ENCODE measurements at regions not wholly inside any gene's neighbourhood (a gene's known extent, or its start where the extent isn't known, plus 50 kb on each side); places are given as distances from the start of the nearest gene placed in this dataset.
"Not testable (repeated sequence)": the region's sequence is repeated elsewhere in the genome, so short reads cannot be mapped to it uniquely, and the experiment has no call there.

DNA sequence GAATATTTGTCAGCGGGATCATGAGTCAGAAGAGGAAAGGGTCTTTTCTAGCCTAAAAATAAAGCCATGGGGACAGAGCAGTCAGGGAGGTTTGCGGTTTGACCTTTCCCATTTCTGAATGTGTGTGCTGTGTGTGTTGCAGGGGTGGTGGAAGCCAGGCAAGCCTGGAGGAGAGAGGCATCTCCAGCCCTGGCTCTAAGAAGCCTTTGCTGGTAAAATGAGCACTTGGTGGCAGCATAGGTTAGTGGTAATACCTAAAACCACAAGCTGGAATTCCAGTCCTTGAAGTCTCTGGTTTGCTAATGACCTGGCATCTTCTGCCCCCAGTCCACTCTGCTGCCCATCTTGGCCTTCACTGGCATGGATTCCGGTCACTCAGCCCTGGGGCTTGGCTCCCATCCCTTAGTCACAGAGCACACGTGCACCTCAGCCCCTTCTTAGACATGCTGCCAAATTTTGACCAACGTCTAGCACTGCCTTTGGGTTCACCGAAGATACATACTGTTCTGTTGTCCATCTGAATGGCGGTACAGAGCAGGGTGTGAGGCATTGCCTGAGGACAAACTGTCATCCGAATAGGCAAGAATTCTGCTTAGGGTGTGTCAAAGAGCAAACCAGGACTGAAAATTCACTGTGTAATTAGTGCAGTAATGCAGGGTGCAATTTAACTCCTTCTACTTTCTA lies 52.7 kb downstream of the KCNA5 start:
- Histone ChIP-seq H3K4me3 (ENCODE audit: low read depth in 1 of 5, low read length in 5 of 5) (no peak overlapping the region), H3K4me1 (ENCODE audit: control insufficient read depth in 5 of 5, insufficient read depth in 5 of 5, low read length in 5 of 5) (no peaks in the 10 kb centered on the region), H3K27me3 (ENCODE audit: control insufficient read depth in 5 of 5, insufficient read depth in 4 of 5, low read length in 5 of 5) (peaks cover 3 to 31% (median 22%) of the 10 kb centered on the region in 5 donors), H3K9me3 (ENCODE audit: control insufficient read depth in 5 of 5, low read length in 5 of 5) (no peaks in the 10 kb centered on the region), H3K9ac (ENCODE audit: low read length in 5 of 5) (no peak overlapping the region), H3K27ac (ENCODE audit: low read depth, low read length) (no peak overlapping the region), H3K36me3 (ENCODE audit: control insufficient read depth in 5 of 5, insufficient read depth in 5 of 5, low read length in 5 of 5) (no peaks in the 10 kb centered on the region)

DNA sequence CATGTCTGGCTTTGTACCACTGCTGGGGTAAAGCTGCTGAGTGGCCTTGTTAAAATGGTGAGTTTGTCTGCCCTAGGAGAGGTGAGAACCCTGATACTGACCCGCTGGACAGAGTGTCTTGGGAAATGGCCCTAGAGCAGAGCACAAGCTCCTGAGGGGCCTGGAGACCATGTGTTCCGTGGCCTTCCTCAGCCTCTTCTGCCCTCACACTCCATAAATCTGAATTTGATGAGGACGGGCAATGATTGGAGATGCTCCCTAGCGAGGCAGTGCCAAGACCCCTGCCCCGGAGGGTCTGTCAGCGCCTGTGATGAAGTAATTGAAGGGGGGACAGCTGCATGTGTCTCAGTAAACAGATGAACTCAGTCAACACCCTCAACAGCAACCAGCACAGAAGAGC lies 54.1 kb downstream of the KCNA5 start:
- Histone ChIP-seq H3K9me3 (ENCODE audit: control insufficient read depth in 5 of 5, low read length in 5 of 5) (no peaks in the 10 kb centered on the region), H3K9ac (ENCODE audit: low read length in 5 of 5) (no peak overlapping the region), H3K27ac (ENCODE audit: low read depth, low read length) (no peak overlapping the region), H3K27me3 (ENCODE audit: control insufficient read depth in 5 of 5, insufficient read depth in 4 of 5, low read length in 5 of 5) (peaks cover 3 to 31% (median 24%) of the 10 kb centered on the region in 5 donors), H3K4me3 (ENCODE audit: low read depth in 1 of 5, low read length in 5 of 5) (no peak overlapping the region), H3K36me3 (ENCODE audit: control insufficient read depth in 5 of 5, insufficient read depth in 5 of 5, low read length in 5 of 5) (no peaks in the 10 kb centered on the region), H3K4me1 (ENCODE audit: control insufficient read depth in 5 of 5, insufficient read depth in 5 of 5, low read length in 5 of 5) (no peaks in the 10 kb centered on the region)

DNA sequence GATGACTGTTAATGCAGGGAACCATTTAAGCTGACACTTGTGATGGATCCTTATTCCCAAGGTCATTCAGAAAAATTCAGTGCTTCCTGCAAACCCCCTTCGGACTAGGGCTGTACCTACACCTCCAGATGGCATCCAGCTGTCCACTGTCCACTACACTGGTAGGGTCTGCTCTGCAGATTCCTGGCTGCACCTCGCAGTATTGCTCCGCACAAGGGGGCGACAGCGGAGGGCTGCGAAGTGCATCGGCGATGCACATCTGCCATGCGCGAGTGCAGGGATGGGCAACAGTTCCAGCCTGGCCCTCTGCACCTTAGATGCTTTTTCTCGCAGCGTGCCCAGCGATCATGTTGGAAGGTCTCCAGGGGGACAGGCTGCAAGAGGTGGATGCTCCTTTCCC lies 55.5 kb downstream of the KCNA5 start:
- Histone ChIP-seq H3K9ac (ENCODE audit: low read length in 5 of 5) (no peak overlapping the region), H3K4me1 (ENCODE audit: control insufficient read depth in 5 of 5, insufficient read depth in 5 of 5, low read length in 5 of 5) (no peaks in the 10 kb centered on the region), H3K36me3 (ENCODE audit: control insufficient read depth in 5 of 5, insufficient read depth in 5 of 5, low read length in 5 of 5) (no peaks in the 10 kb centered on the region), H3K27me3 (ENCODE audit: control insufficient read depth in 5 of 5, insufficient read depth in 4 of 5, low read length in 5 of 5) (peaks cover 3 to 27% (median 24%) of the 10 kb centered on the region in 5 donors), H3K27ac (ENCODE audit: low read depth, low read length) (no peak overlapping the region), H3K9me3 (ENCODE audit: control insufficient read depth in 5 of 5, low read length in 5 of 5) (no peaks in the 10 kb centered on the region), H3K4me3 (ENCODE audit: low read depth in 1 of 5, low read length in 5 of 5) (no peak overlapping the region)

GRCh38 chr12:5099591-5099990 lies 55.9 kb downstream of the KCNA5 start:
- H3K9ac ChIP-seq (ENCODE audit: low read length in 5 of 5), result no peak overlapping the region
- peaks cover 3 to 27% (median 23%) of the 10 kb centered on the region in 5 donors for H3K27me3 ChIP-seq (ENCODE audit: control insufficient read depth in 5 of 5, insufficient read depth in 4 of 5, low read length in 5 of 5)

DNA sequence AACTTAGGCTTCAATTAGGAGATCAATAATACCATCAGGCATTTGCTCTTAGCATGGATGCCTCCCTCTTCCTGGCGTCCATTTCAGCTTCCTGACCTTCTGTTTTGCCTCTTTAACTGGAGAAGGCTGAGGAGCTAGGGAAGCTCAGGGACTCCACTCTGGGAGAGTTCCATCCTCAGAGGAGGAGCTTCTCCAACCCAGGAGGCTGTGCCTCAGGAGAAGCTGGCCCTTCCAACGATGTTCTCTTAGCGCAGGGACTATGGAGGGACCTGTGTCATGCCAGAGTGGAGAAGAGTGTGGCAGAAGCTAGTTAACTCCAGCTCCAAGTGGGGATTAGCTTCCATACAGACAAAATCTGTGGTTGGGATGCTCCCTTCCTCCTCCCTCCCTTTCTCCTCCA lies 58.0 kb downstream of the KCNA5 start:
- no peak overlapping the region for H3K4me3 ChIP-seq (ENCODE audit: low read depth in 1 of 5, low read length in 5 of 5)
- no peak overlapping the region for H3K9ac ChIP-seq (ENCODE audit: low read length in 5 of 5)
- H3K36me3 ChIP-seq (ENCODE audit: control insufficient read depth in 5 of 5, insufficient read depth in 5 of 5, low read length in 5 of 5), result no peaks in the 10 kb centered on the region
- peaks cover 3 to 15% (median 13%) of the 10 kb centered on the region in 5 donors for H3K27me3 ChIP-seq (ENCODE audit: control insufficient read depth in 5 of 5, insufficient read depth in 4 of 5, low read length in 5 of 5)
- H3K4me1 ChIP-seq (ENCODE audit: control insufficient read depth in 5 of 5, insufficient read depth in 5 of 5, low read length in 5 of 5), result no peaks in the 10 kb centered on the region
- no peak overlapping the region for H3K27ac ChIP-seq (ENCODE audit: low read depth, low read length)
- no peaks in the 10 kb centered on the region for H3K9me3 ChIP-seq (ENCODE audit: control insufficient read depth in 5 of 5, low read length in 5 of 5)

More at GRCh38 chr12:5099591-5099990, 55.9 kb downstream of the KCNA5 start:
- Histone ChIP-seq H3K4me3 (ENCODE audit: low read depth in 1 of 5, low read length in 5 of 5) (no peak overlapping the region), H3K9me3 (ENCODE audit: control insufficient read depth in 5 of 5, low read length in 5 of 5) (no peaks in the 10 kb centered on the region), H3K4me1 (ENCODE audit: control insufficient read depth in 5 of 5, insufficient read depth in 5 of 5, low read length in 5 of 5) (no peaks in the 10 kb centered on the region), H3K27ac (ENCODE audit: low read depth, low read length) (no peak overlapping the region), H3K36me3 (ENCODE audit: control insufficient read depth in 5 of 5, insufficient read depth in 5 of 5, low read length in 5 of 5) (no peaks in the 10 kb centered on the region)

DNA sequence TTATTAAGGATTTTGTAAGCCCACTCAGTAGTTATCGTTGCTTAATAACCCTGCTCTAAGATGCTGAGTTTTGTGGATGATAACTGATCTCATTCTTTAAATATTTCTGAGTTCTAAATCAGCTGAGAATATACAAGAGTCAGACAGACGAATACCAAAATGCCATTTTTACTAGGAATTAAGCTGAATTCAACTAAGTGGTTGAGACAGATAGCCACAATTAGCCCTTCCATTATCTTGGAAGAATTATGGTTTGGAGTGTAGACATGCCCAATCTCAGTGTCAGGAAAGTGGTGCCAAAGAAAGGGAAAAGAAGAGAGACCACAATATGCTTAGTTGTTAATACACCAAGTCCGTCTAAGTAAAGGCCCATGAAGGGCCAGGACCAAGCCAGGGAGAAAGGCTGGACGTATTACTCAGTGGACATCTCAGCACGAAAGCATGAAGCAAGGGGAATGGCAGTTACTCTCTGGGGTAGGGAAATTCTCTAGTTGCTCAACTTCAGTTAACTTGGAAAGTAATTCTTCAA lies 58.6 kb downstream of the KCNA5 start:
- H3K27ac ChIP-seq (ENCODE audit: low read depth, low read length), result no peak overlapping the region
- no peak overlapping the region for H3K9ac ChIP-seq (ENCODE audit: low read length in 5 of 5)
- H3K9me3 ChIP-seq (ENCODE audit: control insufficient read depth in 5 of 5, low read length in 5 of 5), result no peaks in the 10 kb centered on the region
- no peak overlapping the region for H3K4me3 ChIP-seq (ENCODE audit: low read depth in 1 of 5, low read length in 5 of 5)
- peaks cover 2 to 12% (median 10%) of the 10 kb centered on the region in 5 donors for H3K27me3 ChIP-seq (ENCODE audit: control insufficient read depth in 5 of 5, insufficient read depth in 4 of 5, low read length in 5 of 5)
- no peaks in the 10 kb centered on the region for H3K36me3 ChIP-seq (ENCODE audit: control insufficient read depth in 5 of 5, insufficient read depth in 5 of 5, low read length in 5 of 5)
- no peaks in the 10 kb centered on the region for H3K4me1 ChIP-seq (ENCODE audit: control insufficient read depth in 5 of 5, insufficient read depth in 5 of 5, low read length in 5 of 5)

GRCh38 chr12:5102806-5103205 lies 59.1 kb downstream of the KCNA5 start:
- Histone ChIP-seq H3K36me3 (ENCODE audit: control insufficient read depth in 5 of 5, insufficient read depth in 5 of 5, low read length in 5 of 5) (no peaks in the 10 kb centered on the region), H3K27me3 (ENCODE audit: control insufficient read depth in 5 of 5, insufficient read depth in 4 of 5, low read length in 5 of 5) (peaks cover 0 to 10% (median 6%) of the 10 kb centered on the region in 5 donors), H3K9ac (ENCODE audit: low read length in 5 of 5) (no peak overlapping the region), H3K9me3 (ENCODE audit: control insufficient read depth in 5 of 5, low read length in 5 of 5) (no peaks in the 10 kb centered on the region), H3K4me3 (ENCODE audit: low read depth in 1 of 5, low read length in 5 of 5) (no peak overlapping the region), H3K4me1 (ENCODE audit: control insufficient read depth in 5 of 5, insufficient read depth in 5 of 5, low read length in 5 of 5) (no peaks in the 10 kb centered on the region), H3K27ac (ENCODE audit: low read depth, low read length) (no peak overlapping the region)

GRCh38 chr12:5110345-5110744 lies 66.7 kb downstream of the KCNA5 start:
- Histone ChIP-seq H3K9me3 (ENCODE audit: control insufficient read depth in 5 of 5, low read length in 5 of 5) (no peaks in the 10 kb centered on the region), H3K4me3 (ENCODE audit: low read depth in 1 of 5, low read length in 5 of 5) (no peak overlapping the region), H3K27me3 (ENCODE audit: control insufficient read depth in 5 of 5, insufficient read depth in 4 of 5, low read length in 5 of 5) (no peaks in the 10 kb centered on the region), H3K9ac (ENCODE audit: low read length in 5 of 5) (no peak overlapping the region), H3K36me3 (ENCODE audit: control insufficient read depth in 5 of 5, insufficient read depth in 5 of 5, low read length in 5 of 5) (no peaks in the 10 kb centered on the region), H3K4me1 (ENCODE audit: control insufficient read depth in 5 of 5, insufficient read depth in 5 of 5, low read length in 5 of 5) (no peaks in the 10 kb centered on the region), H3K27ac (ENCODE audit: low read depth, low read length) (no peak overlapping the region)

- Histone ChIP-seq H3K27me3 (ENCODE audit: control insufficient read depth in 5 of 5, insufficient read depth in 4 of 5, low read length in 5 of 5) (no peaks in the 10 kb centered on the region), H3K27ac (ENCODE audit: low read depth, low read length) (no peak overlapping the region), H3K4me3 (ENCODE audit: low read depth in 1 of 5, low read length in 5 of 5) (no peak overlapping the region), H3K36me3 (ENCODE audit: control insufficient read depth in 5 of 5, insufficient read depth in 5 of 5, low read length in 5 of 5) (no peaks in the 10 kb centered on the region), H3K4me1 (ENCODE audit: control insufficient read depth in 5 of 5, insufficient read depth in 5 of 5, low read length in 5 of 5) (no peaks in the 10 kb centered on the region), H3K9me3 (ENCODE audit: control insufficient read depth in 5 of 5, low read length in 5 of 5) (no peaks in the 10 kb centered on the region), H3K9ac (ENCODE audit: low read length in 5 of 5) (no peak overlapping the region)
Observed at GRCh38 chr12:5114436-5114835, 70.8 kb downstream of the KCNA5 start.

GRCh38 chr12:5121784-5122183 lies 78.1 kb downstream of the KCNA5 start:
- H3K9ac ChIP-seq (ENCODE audit: low read length in 5 of 5); H3K27ac ChIP-seq (ENCODE audit: low read depth, low read length); H3K4me3 ChIP-seq (ENCODE audit: low read depth in 1 of 5, low read length in 5 of 5); H3K27me3 ChIP-seq (ENCODE audit: control insufficient read depth in 5 of 5, insufficient read depth in 4 of 5, low read length in 5 of 5); H3K9me3 ChIP-seq (ENCODE audit: control insufficient read depth in 5 of 5, low read length in 5 of 5); H3K4me1 ChIP-seq (ENCODE audit: control insufficient read depth in 5 of 5, insufficient read depth in 5 of 5, low read length in 5 of 5); H3K36me3 ChIP-seq (ENCODE audit: control insufficient read depth in 5 of 5, insufficient read depth in 5 of 5, low read length in 5 of 5): not testable (repeated sequence)

Measured in subcutaneous abdominal adipose tissue (tissue), 5 donors.